ENCODE measurements at regions not wholly inside any gene's neighbourhood (a gene's known extent, or its start where the extent isn't known, plus 50 kb on each side); places are given as distances from the start of the nearest gene placed in this dataset.

DNA sequence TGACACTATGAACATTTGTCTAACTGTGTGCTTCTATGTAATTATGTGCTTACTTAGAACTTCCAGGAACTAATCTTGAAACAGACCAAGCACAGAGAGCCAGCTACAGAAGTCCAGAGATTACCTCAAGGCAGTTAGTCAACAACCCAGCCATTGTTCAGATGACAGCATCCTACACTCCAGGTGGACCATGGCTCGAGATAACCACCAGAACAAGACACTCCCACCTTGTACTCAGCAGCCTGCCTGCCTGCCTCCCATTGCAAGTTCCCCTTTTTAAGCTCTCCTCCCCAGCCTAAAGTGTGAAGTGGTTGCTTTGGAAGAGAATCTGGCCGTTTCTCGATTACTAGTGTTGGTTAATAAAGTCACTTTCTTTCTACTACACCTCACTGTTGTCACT is 1080.6 kb upstream of the LRRN3 start:
- TF ChIP-seq, protein P1, sequence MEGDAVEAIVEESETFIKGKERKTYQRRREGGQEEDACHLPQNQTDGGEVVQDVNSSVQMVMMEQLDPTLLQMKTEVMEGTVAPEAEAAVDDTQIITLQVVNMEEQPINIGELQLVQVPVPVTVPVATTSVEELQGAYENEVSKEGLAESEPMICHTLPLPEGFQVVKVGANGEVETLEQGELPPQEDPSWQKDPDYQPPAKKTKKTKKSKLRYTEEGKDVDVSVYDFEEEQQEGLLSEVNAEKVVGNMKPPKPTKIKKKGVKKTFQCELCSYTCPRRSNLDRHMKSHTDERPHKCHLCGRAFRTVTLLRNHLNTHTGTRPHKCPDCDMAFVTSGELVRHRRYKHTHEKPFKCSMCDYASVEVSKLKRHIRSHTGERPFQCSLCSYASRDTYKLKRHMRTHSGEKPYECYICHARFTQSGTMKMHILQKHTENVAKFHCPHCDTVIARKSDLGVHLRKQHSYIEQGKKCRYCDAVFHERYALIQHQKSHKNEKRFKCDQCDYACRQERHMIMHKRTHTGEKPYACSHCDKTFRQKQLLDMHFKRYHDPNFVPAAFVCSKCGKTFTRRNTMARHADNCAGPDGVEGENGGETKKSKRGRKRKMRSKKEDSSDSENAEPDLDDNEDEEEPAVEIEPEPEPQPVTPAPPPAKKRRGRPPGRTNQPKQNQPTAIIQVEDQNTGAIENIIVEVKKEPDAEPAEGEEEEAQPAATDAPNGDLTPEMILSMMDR (conservative IDR thresholded peaks at IDR 0.05; ENCODE audit: low read depth, low read length), result no peak

DNA sequence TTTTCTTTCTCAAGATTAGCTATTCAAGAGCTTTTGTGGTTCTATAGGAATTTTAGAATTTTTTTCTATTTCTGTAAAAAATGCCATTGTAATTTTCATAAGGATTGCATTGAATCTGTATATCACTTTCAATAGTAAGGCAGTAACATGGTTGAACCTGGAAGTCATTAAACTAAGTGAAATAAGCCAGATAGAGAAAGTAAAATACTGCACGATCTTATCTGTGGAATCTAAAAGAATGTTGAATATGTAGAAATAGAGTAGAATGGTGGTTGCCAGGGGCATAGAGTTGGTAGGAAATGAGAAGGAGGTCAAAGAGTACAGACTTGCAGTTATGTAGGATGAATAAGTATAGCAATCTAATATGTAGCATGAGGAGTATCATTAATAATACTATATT is 1073.5 kb upstream of the LRRN3 start:
- no peak overlapping the region for H3K4me3 ChIP-seq (ENCODE audit: low read length)
- no peak for DNase-seq (ENCODE audit: low read depth)
- TF ChIP-seq, protein P1 (conservative IDR thresholded peaks at IDR 0.05; ENCODE audit: low read depth, low read length), result no peak

More for the DNA sequence above, 1080.6 kb upstream of the LRRN3 start:
- H3K4me3 ChIP-seq (ENCODE audit: low read length), result no peak overlapping the region
- no peak for DNase-seq (ENCODE audit: low read depth)

DNA sequence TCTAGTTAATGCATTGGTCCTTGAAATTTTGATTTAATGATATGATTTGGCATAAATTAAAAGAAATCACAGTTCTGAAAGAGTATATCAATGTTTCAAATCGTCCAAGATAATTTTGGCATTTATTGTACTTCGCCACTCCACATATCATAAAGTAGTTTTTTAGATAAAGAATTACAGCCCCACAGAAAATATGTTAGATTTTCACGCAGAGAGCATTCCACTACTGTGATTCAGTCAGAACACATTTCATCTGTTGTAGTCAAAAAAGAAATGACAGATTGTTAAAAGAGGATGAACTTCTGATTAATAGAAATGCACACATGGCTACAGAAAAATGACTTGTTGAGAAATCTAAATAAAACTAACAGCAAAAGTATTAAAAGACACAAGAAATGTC is 1063.5 kb upstream of the LRRN3 start:
- no peak for DNase-seq (ENCODE audit: low read depth)
- H3K4me3 ChIP-seq (ENCODE audit: low read length), result no peak overlapping the region
- TF ChIP-seq, protein P1 (conservative IDR thresholded peaks at IDR 0.05; ENCODE audit: low read depth, low read length), result no peak

DNA sequence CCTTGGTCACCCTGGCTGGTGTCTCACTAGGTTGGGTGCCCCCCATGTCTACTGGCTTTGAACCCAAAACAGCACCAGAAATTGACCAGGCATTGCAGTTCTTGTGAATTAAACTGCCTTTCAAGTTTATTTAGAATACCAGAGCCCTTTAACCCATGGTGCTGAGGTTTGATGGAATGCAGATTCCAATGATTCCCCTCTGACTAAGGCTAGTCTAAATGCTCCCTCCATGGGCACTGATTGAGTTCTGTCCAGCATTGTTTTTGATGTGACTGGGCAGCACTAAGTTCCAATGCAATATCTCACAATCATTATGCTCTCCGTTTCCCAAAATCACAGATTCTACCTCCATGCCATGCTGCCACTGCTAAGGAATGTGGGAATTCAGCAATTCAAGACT is 1047.4 kb upstream of the LRRN3 start:
- TF ChIP-seq, protein P1 (conservative IDR thresholded peaks at IDR 0.05; ENCODE audit: low read depth, low read length), result no peak
- no peak for DNase-seq (ENCODE audit: low read depth)

DNA sequence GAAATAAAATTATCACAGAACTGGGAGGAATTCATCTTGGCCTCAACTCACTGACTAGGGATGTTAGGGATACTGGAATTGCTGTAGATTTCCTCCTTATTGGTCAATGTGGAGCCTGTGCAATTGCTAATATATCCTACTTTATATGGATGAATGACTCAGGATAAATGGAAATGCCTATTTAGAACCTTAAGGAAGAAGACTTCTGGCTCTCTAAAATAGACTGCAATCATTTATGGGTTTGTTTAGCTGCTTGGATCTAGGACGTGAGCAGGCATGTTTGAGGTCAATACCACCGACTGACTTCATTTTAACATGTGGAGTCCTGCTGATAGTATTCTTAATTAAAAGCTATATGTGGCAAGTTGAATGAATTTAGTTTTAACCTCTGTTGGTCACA is 1040.1 kb upstream of the LRRN3 start:
- no peak overlapping the region for H3K4me3 ChIP-seq (ENCODE audit: low read length)
- DNase-seq (ENCODE audit: low read depth), result no peak
- TF ChIP-seq, protein P1 (conservative IDR thresholded peaks at IDR 0.05; ENCODE audit: low read depth, low read length), result no peak

More for the DNA sequence above, 1047.4 kb upstream of the LRRN3 start:
- no peak overlapping the region for H3K4me3 ChIP-seq (ENCODE audit: low read length)

DNA sequence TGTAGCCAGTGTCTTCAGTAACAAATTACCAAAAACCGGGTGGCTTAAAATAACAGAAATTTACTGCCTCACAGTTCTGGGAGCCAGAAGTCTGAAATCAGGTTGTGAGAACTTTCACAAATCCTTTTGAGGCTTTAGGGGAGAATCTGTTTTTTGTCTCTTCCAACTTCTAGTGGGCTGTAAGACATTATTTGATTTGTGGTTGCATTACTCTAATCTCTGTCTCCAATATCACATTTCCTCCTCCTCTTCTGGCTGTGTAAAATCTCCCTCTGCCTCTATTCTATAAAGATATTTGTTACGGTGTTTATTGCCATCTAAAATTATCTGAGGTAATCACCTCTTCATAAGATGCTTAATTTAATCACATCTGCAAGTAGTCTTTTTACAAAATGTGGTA is 1039.6 kb upstream of the LRRN3 start:
- no peak overlapping the region for H3K4me3 ChIP-seq (ENCODE audit: low read length)
- TF ChIP-seq, protein P1 (conservative IDR thresholded peaks at IDR 0.05; ENCODE audit: low read depth, low read length), result no peak
- no peak for DNase-seq (ENCODE audit: low read depth)

DNA sequence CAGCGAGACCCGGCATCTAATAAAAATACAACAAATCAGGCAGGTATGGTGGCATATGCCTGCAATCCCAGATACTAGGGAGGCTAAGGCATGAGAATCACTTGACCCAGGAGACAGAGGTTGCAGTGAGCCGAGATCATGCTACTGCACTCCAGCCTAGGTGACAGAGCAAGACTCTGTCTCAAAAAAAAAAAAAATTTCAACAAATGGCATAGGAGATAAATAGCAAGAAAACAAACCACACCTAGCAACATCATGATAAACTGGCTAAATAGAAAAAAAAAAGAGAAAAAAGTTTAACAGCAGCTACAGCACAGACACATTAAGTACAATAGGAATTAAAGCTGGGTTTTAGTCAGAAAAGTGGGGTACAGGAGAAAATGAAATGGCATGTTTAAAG is 1034.6 kb upstream of the LRRN3 start:
- H3K4me3 ChIP-seq (ENCODE audit: low read length), result no peak overlapping the region
- TF ChIP-seq, protein P1 (conservative IDR thresholded peaks at IDR 0.05; ENCODE audit: low read depth, low read length), result no peak
- DNase-seq (ENCODE audit: low read depth), result no peak
